Fibroblast of lung (primary cell): ENCODE measurements at regions not wholly inside any gene's neighbourhood (a gene's known extent, or its start where the extent isn't known, plus 50 kb on each side); places are given as distances from the start of the nearest gene placed in this dataset.

Experiments
- CTCF ChIP-seq, 2 donors: IDR thresholded peaks in 1 of 2; conservative IDR thresholded peaks in 1 of 2; 1 replicate in 1 of 2; 2 replicates in 1 of 2; pipeline ENCODE4 v1.5.1; 2011 to 2012; ENCODE audit warnings: low read length in 2 of 2, control low read depth in 1 of 2, inconsistent platforms in 1 of 2, low read depth in 1 of 2, mild to moderate bottlenecking in 1 of 2
- EZH2 ChIP-seq: IDR thresholded peaks from 2 replicates; pipeline ENCODE4 v1.5.1; 2012; ENCODE audit warnings: low read length, control low read depth, mild to moderate bottlenecking; ENCODE audit errors: missing control alignments

DNA sequence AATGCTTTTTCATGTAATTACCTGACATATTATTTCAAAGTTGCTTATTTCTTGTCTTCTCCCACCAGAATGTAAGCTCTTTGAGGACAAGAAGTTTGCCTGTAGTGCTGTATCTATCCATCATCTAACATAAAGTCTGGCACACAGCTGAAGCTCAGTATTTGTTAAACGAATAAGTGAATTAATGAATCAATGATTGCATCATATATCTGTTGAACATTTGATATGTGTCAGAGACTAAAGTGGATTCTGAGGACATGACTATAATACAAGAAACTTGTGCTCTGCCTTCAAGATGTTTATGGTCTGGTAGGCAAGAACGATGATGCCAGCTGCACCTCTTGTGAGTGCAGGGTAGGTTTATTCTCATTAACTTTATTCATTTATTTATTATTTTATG, 115.4 kb upstream of the SCAF11 start:
- no peak for TF ChIP-seq EZH2
- no peak for TF ChIP-seq CTCF (conservative IDR thresholded peaks at IDR 0.05 in 1 of 2, IDR thresholded peaks at IDR 0.05 in 1 of 2; ENCODE audit: low read depth in 1 of 2, low read length in 2 of 2)
